Muscle of back (tissue), 3 donors: ENCODE measurements at regions not wholly inside any gene's neighbourhood (a gene's known extent, or its start where the extent isn't known, plus 50 kb on each side); places are given as distances from the start of the nearest gene placed in this dataset.
"Not testable (repeated sequence)": the region's sequence is repeated elsewhere in the genome, so short reads cannot be mapped to it uniquely, and the experiment has no call there.

Experiments used
- DNase-seq, 3 donors: peaks; one replicate each; pipeline versions ENCODE4 v3.0.0 to v3.0.0-alpha.2; 2013

DNA sequence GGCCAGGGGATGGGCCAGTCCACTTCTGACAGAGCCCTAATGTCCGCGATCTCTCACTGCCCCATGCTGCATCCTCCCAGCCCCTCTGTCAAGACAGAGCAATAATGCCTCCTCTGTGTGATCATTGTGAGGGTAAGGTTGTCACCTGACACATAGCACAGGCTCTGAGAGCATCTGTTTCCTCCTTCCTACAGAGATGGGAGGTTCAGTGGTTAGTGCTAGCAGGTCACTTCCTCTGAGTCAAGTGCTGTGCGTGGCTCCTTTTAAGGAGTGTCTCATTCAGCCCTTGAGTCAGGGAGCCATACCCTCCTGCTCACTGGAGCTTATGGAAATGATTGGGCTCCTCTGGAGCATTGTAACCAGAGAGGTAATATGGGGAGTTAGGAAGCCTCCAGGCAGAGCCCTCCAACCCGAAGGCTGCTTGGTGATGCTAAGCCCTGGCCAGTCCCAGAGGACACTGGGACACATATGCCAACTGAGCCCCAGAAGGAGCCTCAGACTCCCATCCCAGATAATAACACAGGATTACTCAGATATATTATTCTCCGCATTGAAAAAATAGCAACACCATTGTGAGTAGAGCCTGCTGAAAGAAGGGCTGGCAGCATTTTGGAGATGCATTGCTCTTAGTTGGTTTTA is 189.0 kb downstream of the GALNT1 start:
- DNase-seq = no peak

DNA sequence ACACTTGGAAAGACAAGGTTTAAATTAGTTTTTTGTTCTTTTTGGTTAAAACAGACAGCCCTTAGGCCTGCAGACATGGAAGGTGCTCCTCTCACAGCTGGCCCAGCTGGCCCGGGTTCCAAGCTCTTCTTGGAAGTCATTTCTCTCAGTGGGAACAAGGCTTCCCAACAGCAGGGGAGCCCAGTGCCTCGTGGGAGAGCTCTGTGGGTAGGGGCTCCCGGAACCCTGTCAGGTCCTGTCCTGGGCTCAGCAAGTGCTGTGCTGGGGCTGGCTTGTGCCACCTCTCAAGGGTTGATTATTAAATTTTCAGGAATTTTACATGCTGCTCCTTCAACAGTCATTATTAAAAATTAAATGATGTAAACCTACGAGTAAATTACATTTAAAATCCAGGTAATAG is 189.6 kb downstream of the GALNT1 start:
- DNase-seq = no peak

DNA sequence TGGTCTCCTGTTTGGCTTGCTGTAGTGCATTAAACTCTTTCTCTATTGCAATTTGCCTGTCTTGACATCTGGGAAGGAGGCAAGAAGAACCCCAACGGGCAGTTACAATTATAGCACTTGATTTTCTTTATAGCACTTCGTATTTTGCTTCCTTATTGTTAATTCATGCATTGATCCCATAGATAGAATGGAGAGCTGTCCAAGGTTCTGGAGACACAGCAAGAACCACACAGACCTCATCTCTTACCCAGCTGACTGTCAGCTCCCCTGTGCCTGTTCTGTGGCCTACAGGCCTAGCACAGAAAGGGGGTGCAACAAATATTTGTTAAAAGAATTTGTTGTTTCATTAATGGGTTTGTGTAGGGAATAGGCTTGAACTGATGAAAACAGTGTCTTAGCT is 194.3 kb downstream of the GALNT1 start:
- DNase-seq = peak in 2 of 3 donors; percentile 3 to 22

DNA sequence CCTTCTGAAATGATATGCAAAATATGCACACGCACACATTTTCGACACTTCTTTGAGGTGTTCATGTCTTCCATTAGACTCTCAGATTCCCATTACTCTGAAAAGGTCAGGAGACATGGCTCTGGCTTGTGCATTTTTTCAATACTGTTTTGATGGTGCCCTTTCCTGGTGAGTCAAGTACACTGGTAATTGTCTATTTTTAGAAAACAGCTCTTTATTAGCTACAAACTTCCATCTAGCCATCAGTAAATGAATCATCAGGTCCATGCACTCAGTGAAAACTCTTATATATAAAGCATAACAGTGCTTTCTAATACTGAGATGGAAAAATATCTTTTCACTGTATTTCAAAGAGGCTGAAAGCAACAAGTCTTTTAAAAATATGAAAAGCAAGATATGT is 194.9 kb downstream of the GALNT1 start:
- DNase-seq = no peak

DNA sequence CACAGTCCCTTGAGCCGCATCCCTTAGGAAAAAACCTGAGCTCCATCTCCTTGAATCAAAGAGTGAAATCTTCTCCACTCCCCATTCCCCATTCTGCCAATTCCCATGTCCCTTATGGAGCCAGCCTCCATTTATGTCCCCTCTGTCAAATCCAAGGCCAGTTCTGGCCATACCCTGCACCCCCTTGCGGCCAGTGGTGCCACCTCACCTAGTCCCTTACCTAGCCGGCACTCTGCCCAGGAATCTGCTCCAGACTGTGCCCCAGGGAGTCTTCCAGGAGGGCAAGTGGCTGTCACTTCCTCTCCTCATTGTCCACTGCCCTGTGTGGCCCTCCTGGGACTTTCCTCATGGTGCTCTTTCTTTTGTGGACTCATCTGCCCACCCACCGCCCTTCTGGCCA is 195.4 kb upstream of the RMP24 start:
- DNase-seq = no peak

DNA sequence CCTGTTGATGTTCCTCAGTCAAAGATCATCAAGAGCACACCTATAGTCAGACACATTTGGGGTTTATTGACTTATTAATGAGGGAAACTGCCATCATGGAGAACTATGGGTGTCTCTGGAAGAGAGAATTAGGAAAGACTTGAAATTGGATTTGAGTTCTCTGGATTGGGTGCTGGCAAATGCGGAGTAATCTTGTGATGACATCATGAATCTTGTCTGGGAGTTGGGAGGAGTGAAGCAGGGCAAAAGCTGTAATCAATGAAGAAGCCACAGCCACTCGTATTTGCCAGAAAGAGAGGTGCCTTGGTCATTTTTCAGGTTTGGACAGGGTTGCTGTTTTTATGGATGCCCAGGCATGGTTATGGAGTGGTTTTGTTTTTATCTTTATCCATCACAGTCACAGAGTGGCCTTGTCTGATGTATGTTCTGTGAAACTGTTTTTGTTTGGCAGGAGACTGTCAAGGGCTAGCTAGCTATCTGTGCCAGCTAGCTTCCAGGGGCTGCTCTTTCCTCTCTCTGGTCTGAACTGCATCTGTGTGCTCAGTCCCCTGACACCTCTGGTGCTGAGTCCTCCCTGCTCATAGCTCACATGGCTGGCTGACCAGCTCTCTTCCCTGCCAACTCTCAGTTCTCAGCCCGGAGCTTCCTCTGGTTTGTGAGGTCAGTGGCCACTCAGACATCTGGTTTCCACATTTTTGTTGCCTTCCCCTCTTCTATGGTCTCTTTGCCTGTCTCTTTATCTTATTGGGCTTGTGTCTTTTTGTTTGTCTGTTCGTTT is 193.4 kb upstream of the RMP24 start:
- DNase-seq = no peak

DNA sequence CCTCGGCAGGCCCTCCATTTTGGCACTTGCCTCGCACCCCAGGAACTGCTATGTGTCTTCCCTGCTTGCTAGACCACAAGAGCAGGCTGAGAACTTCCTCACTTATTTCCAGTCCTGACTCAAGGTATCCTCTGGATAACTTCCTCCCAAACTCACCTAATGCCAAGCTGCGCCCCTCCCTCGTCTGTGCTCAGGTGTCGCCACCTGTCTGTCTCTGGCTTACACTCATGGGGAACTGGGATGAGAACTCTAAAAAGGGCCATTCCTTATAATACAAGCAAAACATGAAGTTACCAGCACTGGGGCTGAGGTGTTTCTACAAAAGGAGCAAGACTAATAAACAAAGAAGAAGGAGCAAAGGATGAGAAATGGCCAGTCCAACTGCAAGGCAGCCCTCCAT is 191.5 kb upstream of the RMP24 start:
- DNase-seq = no peak

DNA sequence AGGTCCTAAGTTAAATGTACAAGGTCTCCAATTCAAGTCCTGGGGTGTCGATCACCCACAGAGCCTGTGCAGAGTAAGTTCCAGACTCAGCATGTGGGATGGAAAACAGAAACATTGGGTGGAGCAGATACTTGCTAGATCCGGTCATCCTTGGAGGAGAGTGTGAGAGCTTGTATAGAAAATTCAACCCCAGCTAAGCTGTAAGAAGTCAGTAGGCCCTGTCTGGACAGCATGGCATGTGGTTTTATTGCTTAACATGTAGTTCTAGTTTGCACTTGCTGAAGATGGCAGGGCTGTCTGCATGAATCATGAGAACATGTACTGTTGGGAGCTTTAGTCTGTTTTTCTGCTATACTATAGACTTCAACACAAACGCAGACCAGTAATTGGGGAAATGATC is 189.6 kb upstream of the RMP24 start:
- no peak for DNase-seq

DNA sequence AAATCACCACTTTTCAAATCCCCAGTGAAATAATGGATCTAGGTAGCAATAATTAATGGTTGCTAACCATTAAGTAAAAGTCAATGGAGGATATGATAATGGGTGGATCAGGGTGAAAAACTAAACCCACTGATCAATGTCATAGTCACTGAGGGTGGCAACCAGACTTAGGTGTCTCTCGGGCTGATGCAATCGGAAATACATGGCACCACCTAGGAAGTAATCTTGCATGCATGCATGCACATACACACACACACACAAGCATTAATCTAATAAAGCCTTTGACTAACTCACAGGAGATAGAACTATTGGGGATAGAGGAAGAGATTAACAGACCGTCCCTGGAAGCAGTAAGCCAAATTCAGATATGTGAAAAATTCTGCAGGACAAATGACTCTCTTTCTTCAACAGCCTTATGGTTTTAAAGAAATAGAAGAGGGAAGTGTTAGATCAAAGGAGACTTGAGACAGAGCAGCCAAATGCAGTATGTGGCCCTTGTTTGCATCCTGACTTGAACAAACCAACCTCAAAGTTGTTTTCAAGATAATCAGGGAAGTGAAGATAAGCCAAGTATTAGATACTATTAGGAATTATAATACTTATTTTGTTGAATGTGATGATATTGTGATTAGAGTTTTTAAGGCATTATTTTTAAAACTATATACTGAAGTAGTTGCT is 186.0 kb upstream of the RMP24 start:
- no peak for DNase-seq

DNA sequence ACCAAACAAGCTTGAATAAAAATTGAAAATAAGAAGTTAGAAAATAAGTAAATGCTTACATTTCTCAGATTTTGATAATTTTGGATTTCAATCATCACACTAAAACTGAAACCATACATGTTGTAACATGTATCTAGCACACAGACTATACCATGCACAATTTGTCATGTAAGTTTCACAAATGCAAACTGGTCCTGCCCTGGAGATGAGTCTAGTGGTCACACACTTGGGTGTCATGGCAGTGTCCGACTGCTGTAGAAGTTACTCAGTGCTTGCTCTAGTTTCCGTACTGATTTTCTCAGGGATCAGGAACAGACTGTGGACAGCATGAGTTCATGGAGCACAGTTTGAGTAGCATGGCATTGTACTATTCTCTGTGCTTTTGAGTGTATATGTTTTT is 182.9 kb upstream of the RMP24 start:
- no peak for DNase-seq

DNA sequence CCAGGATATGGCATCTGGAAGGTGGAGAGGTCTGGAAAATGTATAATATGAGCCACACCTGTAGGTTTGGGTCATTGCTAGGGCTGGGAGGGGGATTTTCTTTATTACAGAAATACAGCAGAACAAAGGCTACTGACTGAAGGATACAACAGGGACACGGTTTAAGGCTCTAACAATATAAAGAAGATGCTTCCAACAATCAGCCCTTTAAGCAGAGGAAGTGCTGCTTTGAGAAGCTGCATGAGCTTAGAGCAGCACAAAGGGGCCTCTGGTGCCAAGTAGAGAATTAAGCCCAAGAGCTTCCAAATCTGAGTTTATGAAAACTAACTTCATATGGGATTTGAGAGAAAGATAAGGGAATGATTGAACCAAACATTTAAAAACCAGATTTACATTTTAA is 174.5 kb upstream of the RMP24 start:
- no peak for DNase-seq

DNA sequence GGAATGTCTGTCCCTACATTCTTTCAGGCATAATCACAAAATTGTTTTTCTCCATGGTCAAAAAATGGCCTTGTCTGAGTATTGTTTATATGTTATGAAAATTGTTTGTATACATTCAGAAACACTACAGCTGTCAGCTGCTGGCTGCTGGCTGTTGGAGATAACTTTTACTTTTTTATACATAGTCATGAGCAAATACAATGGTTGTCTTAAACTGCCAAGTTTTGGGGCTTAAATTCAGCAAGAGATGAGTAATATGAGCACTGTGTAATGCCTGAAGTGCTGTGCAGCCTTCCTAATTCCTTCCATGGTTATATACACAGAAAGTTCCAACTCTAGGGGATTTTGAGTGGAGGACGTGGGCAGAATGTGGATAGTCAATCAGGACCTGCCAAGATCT is 168.9 kb upstream of the RMP24 start:
- peak; percentile 2 to 11 (median 5) for DNase-seq

DNA sequence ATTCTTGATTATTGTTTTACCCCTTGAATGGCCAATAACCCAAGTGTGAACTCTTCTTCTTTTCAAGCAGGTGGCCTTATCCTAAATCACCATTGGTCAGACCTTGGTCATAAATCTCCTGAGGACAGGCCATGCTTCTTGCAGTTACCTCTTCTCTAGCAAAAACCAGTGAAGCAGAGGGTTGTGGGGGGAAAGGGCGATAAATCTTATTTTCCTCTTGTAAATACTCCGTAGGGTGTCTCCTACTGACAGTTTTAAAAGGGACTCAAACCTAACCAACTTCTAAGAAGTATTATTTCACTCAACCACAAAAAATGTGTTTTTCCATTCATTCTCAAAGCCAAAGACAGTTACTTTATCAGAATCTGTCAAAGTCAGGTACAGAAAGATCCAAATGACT is 168.1 kb upstream of the RMP24 start:
- DNase-seq = no peak

DNA sequence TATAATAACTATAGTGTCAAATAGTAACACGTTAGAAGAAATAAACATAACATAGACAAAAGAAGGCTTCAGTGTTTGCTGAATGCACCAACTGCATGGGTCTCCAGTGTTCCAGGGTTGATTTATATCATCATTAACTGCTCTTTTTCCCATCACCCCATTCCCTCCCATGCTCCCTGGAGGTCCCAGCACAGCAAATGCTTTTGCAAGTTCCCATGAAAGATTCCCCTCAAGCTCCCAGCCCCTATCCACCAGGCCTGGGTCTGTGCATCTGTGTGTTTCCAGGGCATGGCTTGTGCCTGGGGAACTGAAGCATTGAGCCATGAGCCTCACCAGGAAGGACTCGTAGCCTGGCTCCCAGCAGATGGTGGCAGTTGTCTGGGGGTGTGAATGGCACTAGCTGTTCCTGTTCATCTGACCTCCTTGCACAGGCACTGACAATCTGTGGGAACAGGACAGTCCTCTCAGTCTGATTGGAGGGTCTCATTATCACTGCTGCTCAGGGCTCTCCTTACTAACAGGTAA is 164.6 kb upstream of the RMP24 start:
- DNase-seq = no peak

DNA sequence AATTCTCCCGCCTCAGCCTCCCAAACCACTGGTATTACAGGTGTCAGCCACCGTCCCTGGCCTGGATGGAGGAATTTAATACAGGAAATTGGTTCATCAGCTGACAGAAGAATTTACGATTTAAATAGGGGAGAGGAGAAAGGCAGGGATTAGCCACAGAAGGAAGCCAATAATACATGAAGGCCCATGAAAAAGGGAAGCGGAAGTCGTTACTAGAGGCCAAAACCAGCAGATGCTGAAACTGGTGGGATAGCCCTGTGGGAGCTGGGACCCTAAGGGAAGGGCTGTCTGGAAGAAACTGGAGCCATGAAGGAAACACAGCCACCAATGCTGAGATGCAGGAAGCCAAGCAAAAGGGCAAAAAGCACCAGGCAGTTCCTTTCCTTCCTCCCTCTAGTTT is 163.7 kb upstream of the RMP24 start:
- no peak for DNase-seq

DNA sequence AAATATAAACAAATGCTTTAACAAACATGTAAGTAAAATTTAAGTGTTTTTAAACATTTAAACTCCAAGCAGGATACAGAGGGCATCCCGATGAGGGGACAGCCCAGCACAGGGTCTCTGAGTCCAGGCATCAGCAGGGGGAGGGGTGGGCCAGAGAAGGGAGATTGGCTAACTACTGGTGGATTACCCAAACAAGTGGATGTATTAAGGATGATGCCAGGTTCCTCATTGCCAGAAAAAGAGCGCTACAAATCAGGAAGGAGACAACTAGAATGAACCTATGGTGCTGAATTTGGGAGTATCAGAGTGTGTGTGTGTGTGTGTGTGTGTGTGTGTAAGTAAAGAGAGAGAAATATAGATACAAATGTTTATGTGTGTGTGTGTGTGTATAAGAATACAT is 162.0 kb upstream of the RMP24 start:
- no peak for DNase-seq

DNA sequence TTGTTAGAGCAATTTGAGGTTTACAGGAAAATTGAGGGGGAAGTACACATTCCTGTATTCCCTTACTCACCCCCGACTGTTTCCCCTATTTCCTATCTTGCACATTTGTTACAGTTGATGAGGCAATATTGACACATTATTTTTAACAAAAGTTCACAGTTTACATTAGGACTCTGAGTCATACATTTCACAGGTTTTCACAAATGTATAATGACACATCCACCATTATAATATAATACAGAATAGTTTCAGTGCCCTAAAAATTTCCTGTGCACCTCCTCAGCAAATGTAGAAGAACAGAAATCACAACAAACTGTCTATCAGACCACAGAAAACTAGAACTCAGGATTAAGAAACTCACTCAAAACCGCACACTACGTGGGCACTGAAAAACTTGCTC is 160.6 kb upstream of the RMP24 start:
- no peak for DNase-seq

DNA sequence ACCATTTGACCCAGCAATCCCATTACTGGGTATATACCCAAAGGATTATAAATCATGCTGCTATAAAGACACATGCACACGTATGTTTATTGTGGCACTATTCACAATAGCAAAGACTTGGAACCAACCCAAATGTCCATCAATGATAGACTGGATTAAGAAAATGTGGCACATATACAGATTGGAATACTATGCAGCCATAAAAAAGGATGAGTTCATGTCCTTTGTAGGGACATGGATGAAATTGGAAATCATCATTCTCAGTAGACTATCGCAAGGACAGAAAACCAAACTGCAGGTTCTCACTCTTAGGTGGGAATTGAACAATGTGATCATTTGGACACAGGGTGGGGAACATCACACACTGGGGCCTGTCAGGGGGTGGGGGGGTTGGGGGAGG is 157.5 kb upstream of the RMP24 start:
- not testable (repeated sequence) for DNase-seq

DNA sequence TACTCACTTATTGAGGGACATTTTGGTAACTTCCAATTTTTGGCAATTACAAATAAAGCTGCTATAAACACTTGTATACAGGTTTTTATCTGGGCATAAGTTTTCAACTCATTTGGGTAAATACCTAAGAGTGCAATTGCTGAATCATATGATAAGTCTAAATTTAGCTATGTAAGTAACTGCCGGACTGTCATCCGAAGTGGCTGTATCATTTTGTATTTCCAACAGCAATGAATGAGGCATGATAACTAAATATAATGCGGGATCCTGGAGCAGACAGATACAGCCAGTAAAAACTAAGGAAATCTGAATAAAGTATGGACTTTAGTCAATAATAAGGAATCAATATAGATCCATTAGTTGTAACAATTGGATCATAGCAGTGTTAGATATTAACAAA is 156.5 kb upstream of the RMP24 start:
- DNase-seq = no peak

DNA sequence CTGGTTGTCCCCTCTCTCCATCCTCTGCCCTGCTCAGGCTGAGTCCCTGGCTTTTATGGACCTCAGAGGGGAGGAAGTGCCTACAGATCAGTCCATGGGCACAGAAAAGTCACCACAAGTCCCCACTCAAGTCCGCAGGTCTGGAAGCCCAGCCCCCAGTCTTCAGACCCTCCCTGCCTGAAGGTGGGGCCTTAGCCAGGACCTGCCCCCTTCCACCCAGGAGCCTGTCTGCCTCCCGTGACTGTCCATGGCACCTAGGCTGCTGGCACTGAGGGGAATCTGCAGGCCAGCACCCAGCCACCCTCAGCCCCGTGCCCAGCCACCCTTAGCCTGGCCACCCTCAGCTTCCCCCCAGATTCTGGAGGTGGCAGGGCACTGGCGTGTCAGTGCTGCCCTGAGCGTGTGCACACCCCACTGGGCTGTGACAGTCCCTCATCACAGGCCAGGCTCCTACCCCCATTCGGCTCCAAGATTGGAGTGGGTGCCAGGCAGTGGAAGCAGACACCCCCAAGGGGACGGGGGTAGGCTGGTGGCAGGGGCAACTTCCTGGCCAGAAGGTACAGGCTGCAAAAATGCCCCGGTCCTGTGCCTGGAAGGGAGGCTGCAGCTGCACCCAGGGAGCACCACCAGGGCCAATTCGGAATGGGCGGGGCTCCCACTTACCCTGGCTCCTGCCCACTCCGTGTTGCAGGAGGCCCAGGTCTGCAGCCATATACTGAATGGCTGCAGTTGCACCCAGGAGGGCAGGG is 154.7 kb upstream of the RMP24 start:
- DNase-seq = no peak

DNA sequence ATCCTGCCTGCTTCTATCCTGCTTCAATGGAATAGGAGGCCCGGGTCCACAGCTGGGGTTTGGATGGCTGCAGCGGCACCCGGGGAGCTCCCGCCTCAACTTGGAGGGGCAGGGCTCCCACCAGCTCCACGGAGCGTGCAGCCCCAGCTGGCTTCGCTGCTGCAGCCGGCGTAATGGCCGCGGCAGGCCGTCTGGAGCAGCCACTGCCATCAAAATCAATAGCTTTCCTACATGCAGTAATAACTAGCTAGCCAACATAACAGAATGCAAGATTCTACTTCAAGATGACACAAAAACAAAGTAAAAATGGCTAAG is 154.2 kb upstream of the RMP24 start:
- no peak for DNase-seq

DNA sequence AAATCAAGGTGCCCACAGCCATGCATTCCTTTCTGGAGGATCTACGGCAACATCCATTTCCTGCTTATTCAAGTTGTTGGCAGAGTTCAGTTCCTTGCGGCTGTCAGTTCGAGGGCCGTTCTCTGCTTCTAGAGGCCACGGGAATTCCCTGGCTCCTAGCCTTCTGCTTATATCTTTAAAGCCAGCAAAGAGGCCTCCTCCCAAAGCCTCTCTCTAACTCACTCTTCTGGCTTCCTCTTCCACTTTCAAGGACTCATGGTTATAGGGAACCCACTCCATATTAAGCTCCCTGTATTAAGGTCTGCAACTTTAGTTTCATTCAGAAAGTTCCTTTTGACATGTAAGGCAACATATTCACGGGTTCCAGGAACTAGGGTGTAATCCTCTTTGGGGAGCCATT is 150.1 kb upstream of the RMP24 start:
- DNase-seq = no peak

DNA sequence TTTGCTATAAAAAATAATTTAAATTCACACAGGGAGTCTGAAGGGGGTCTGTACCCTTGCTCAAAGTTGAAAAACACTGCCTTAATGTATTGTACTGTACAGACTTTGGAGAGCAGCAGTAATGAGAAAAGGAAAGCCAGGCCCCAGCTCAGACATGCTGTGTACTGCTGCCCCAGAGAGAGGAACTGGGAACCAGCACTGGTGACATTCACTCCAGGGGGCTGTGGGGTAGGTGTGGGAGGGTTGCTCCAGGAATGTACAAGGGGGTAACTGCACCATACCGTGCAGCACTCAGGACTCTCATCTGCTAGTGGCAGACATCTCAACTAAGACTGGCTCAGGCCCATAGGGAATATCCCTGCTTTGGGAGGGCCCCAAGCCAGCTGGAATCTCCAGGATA is 146.0 kb upstream of the RMP24 start:
- no peak for DNase-seq
